ENCODE measurements at regions not wholly inside any gene's neighbourhood (a gene's known extent, or its start where the extent isn't known, plus 50 kb on each side); places are given as distances from the start of the nearest gene placed in this dataset.

DNA sequence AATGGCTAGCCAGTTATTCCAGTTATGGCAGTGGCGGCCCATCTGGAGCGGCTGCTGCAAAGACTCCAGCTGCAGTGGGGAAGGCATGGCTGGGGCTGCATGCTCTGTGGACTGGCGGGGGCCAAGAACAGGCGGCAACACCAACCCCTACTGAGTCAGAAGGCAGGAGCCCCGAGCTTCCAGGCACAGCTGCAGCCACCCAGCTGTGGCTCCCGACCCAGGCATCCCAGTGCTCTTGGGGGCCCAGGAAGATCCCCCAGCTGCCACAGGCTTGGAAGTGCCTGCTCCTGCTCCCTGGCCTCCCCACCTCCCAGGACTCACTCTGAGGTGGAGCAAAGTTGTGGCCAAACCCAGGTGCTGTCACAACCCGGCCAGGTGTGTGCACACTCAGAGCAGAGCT is 317.0 kb upstream of the RRP15 start:
- Mint-ChIP-seq H3K36me3 (ENCODE audit: low read depth) (no peaks in the 10 kb centered on the region), H3K4me3 (no peak overlapping the region), H3K9me3 (peaks cover 12% of the 10 kb centered on the region), H3K27me3 (ENCODE audit: low read depth, poor library complexity) (peaks cover 11% of the 10 kb centered on the region), H3K4me1 (no peaks in the 10 kb centered on the region), H3K27ac (no peak overlapping the region)
- TF ChIP-seq, protein P1, sequence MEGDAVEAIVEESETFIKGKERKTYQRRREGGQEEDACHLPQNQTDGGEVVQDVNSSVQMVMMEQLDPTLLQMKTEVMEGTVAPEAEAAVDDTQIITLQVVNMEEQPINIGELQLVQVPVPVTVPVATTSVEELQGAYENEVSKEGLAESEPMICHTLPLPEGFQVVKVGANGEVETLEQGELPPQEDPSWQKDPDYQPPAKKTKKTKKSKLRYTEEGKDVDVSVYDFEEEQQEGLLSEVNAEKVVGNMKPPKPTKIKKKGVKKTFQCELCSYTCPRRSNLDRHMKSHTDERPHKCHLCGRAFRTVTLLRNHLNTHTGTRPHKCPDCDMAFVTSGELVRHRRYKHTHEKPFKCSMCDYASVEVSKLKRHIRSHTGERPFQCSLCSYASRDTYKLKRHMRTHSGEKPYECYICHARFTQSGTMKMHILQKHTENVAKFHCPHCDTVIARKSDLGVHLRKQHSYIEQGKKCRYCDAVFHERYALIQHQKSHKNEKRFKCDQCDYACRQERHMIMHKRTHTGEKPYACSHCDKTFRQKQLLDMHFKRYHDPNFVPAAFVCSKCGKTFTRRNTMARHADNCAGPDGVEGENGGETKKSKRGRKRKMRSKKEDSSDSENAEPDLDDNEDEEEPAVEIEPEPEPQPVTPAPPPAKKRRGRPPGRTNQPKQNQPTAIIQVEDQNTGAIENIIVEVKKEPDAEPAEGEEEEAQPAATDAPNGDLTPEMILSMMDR (IDR thresholded peaks at IDR 0.05): no peak
- no peak for DNase-seq

DNA sequence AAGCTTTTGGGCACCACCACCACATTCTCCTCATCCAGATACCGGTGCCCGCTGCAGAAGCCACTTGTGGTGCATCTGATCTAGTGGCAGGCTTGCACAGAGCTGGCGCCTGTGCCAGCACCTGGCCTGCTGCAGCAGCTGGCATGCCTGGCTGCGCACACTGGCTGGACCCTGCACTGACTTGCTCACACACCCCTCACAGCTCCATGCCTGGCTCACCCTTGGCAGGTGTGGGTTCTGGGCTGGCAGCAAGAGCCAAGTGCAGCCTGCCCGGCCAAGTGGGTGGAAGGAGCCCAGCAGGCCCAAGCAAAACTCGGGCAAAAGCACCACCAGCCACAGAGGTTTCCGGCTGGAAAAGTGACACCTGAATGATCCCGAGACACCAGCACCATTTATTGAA is 315.7 kb upstream of the RRP15 start:
- Mint-ChIP-seq H3K4me1 (no peaks in the 10 kb centered on the region), H3K27ac (no peak overlapping the region), H3K9me3 (peaks cover 12% of the 10 kb centered on the region), H3K36me3 (ENCODE audit: low read depth) (no peaks in the 10 kb centered on the region), H3K27me3 (ENCODE audit: low read depth, poor library complexity) (peaks cover 12% of the 10 kb centered on the region), H3K4me3 (no peak overlapping the region)
- no peak for DNase-seq
- TF ChIP-seq, protein P1 (IDR thresholded peaks at IDR 0.05): no peak

DNA sequence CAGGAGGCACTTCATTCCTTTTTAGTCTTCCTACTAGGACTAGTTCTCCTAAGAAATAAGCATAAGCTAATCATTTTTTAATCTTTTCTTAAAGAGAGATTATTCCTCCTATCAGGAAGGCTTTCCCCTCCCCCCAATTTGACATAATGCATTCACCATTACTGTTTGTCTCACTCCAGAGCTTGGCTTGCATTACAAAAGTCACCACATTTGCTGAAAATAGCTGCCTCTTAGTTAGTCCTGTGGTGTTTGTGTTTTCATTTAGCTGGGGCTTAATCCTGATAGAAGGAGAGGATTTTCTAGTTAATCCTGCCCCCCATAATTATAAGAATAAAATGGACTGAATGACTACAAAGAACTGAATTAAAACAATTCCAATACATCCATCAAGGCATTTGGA is 307.1 kb upstream of the RRP15 start:
- TF ChIP-seq, protein P1 (IDR thresholded peaks at IDR 0.05): no peak
- Mint-ChIP-seq H3K27me3 (ENCODE audit: low read depth, poor library complexity) (peaks cover 10% of the 10 kb centered on the region), H3K36me3 (ENCODE audit: low read depth) (no peaks in the 10 kb centered on the region)

DNA sequence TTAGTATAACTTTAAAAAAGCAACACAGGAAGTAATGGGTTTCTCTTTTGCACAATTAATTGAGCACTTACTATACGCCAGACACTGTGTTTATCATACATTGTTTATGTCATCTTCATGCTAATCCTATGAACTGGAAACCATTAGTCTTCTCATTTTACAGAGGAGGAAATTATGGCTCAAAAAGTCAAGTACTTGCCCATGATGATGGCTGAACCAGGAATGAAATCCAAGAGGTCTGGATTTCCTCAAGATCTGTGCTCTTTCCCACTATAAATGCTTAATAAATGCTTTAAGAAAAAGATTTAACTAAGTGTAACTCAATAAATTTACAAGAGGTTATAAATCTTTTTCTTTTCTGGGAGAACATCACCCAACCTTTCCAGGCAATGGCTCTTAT is 303.7 kb upstream of the RRP15 start:
- peaks cover 4% of the 10 kb centered on the region for H3K27me3 Mint-ChIP-seq (ENCODE audit: low read depth, poor library complexity)
- no peak for DNase-seq
- H3K27ac Mint-ChIP-seq: no peak overlapping the region
- H3K9me3 Mint-ChIP-seq: no peaks in the 10 kb centered on the region
- H3K36me3 Mint-ChIP-seq (ENCODE audit: low read depth): no peaks in the 10 kb centered on the region
- TF ChIP-seq, protein P1 (IDR thresholded peaks at IDR 0.05): no peak
- H3K4me3 Mint-ChIP-seq: no peak overlapping the region
- peaks cover 10% of the 10 kb centered on the region for H3K4me1 Mint-ChIP-seq

More for the DNA sequence above, 307.1 kb upstream of the RRP15 start:
- Mint-ChIP-seq H3K27ac (no peak overlapping the region), H3K9me3 (no peaks in the 10 kb centered on the region), H3K4me3 (no peak overlapping the region), H3K4me1 (peaks cover 4% of the 10 kb centered on the region)
- DNase-seq: no peak

DNA sequence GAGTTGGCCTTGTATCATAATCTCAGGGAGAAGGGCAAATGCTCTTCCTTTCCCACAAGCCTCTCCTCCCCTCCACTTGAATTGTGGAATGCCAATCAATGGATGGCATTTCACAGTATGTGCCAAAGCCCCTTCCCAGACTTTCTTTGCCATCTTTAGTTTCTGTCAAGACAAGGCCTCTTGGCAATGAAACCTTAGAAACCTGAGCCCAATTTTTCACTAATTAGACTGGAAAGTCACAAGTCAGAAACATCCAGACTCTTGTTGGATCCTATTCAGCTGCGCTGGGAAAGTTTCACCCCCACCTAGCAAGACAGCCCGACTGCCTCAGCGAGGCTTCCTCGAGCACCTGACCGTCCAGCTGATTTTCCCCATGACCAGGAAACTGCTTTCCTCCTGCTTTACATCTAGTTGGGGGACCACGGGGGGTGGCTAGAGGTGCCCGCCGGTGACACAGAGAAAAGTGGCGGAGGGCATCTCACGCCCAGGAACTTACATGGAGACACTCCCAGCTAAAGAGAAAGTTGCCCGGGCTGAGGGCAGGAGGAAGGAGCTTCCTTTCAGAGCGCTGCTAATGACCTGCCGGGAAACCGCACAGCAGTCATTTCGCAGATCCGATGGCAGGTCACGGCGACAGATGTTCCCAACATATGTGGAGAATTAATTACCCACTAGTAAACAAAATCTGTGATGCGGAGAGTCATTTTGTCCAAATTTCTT is 302.6 kb upstream of the RRP15 start:
- no peak for DNase-seq
- TF ChIP-seq, protein P1 (IDR thresholded peaks at IDR 0.05): no peak
- peaks cover 10% of the 10 kb centered on the region for H3K4me1 Mint-ChIP-seq
- H3K9me3 Mint-ChIP-seq: no peaks in the 10 kb centered on the region
- H3K36me3 Mint-ChIP-seq (ENCODE audit: low read depth): no peaks in the 10 kb centered on the region
- H3K27ac Mint-ChIP-seq: no peak overlapping the region
- H3K4me3 Mint-ChIP-seq: no peak overlapping the region
- peaks cover 8% of the 10 kb centered on the region for H3K27me3 Mint-ChIP-seq (ENCODE audit: low read depth, poor library complexity)

DNA sequence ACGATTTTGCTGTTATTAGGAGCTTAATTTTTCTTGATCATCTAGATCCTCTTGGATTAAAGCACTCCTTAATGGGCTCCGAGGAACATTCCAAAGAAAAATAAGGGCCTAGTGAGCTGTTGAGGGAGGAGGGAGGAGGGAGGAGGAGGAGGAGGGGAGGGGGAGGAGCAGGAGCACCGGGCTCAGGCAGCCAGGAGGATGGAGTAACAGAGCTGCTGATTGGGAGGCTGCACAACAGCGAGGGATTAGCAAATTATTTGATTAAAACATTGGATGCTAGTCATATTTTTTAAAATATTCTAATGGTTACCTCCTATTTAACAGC is 302.1 kb upstream of the RRP15 start:
- Mint-ChIP-seq H3K4me1 (peaks cover 10% of the 10 kb centered on the region), H3K9me3 (no peaks in the 10 kb centered on the region), H3K27me3 (ENCODE audit: low read depth, poor library complexity) (peaks cover 5% of the 10 kb centered on the region), H3K27ac (no peak overlapping the region), H3K36me3 (ENCODE audit: low read depth) (no peaks in the 10 kb centered on the region), H3K4me3 (no peak overlapping the region)
- no peak for DNase-seq
- TF ChIP-seq, protein P1 (IDR thresholded peaks at IDR 0.05): no peak

Data from nephron progenitor cell (in vitro differentiated cells).